ENCODE measurements at regions not wholly inside any gene's neighbourhood (a gene's known extent, or its start where the extent isn't known, plus 50 kb on each side); places are given as distances from the start of the nearest gene placed in this dataset.
"Not testable (repeated sequence)": the region's sequence is repeated elsewhere in the genome, so short reads cannot be mapped to it uniquely, and the experiment has no call there.

DNA sequence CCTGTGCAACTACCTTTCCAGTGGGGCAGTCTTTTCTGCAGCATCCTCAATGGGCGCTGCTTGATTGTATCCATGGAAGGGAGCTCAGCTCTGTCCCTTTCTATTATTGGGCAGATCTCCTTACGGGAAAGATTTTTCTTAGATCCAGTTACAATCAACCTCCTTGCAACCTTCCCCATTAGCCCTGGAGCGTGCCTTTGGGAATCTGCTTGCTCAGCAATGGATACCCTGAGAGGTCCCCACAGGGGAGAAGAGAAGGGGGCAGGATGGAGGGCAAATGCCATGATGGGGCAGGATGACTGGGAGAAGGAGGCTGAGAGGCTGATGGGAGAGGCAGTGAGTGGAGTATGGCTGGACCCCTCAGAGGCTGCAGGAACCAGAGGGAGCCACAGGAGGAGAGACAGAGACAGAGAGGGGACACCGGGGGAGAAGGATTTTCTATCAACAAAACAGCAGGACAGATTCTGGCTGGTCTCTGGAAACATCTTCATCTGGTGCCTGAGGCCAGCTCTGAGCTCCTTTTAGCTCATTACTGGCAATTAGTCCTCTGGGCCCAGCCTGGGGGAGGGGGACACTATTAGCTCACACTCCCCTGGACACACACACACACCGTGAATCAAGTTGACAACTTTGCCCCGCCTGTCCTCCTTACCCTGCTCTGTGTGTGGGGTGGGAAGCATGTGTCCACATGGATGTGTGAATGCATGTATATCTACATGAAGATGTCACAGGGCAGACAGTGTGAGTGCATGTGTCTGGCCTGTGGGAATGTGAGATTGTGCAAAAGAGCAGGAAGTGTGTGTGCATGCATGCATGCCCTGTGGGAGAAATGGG lies 80.8 kb upstream of the PAX2 start:
- DNase-seq: no peak

DNA sequence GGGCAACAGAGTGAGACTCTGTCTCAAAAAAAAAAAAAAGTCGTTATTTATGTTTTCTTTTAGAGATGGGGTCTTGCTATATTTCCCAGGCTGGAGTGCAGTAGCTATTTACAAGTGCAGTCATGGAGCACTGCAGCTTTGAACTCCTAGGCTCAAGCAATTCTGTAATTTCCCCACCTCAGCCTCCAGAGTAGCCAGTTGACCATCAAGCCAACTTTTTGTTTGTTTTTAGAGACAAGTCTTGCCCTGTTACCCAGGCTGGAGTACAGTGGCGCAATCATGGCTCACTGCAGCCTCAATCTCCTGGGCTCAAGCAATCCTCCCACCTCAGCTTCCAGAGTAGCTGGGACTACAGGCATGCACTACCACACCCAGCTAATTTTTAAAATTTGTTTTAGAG lies 78.7 kb upstream of the PAX2 start:
- not testable (repeated sequence) for DNase-seq

DNA sequence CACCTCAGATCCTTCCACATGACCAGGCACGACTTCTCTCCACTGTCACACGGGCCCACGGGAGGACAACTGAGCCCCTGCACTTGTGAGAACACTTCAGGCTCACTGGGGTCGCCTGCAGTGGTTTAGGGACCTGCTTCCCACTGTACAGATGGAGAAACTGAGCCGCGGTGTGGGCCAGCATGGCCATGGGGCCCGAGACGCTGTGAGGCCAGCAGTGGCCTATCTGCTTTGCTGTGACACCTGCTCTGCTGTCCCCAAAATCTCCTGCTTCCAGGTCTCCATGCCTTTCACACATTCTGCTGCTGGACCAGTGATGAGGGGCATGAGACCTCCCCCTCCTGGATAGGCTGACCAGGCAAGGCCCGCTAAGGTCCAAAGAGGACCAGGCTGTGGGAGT lies 75.8 kb upstream of the PAX2 start:
- no peak for DNase-seq

DNA sequence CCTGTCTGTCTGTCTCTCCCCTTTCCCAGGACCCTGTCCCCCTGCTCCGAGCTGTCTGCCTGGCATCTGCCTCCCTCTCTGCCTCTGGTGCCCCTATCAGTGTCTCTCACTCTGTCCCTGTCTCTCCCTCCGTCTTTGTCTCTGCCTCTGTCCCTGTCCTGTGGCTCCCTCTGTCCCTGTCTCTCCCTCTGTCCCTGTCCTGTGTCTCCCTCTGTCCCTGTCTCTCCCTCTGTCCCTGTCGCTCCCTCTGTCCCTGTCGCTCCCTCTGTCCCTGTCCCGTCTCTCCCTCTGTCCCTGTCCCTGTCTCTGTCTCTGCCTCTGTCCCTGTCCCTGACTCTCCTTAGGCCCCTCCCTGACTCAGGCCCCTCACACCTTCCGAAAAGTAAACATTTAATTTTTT lies 75.0 kb upstream of the PAX2 start:
- DNase-seq: no peak

GRCh38 chr10:100670828-100671479 lies 74.4 kb upstream of the PAX2 start:
- no peak for DNase-seq

DNA sequence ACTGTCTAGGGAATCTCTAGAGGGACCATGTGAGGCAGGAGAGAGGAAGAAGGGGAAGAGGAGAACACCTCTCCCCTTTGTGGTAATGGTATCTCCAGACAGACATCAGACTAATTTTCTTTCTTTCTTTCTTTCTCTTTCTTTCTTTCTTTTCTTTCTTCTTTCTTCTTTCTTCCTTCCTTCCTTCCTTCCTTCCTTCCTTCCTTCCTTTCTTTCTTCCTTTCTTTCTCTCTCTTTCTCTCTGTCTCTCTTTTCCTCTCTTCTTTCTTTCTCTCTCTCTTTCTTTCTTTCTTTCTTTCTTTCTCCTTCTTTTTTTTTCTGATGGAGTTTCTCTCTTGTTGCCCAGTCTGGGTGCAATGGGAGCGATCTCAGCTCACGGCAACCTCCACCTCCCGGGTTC lies 73.2 kb upstream of the PAX2 start:
- DNase-seq: no peak

GRCh38 chr10:100677290-100677945 lies 68.0 kb upstream of the PAX2 start:
- no peak for DNase-seq

DNA sequence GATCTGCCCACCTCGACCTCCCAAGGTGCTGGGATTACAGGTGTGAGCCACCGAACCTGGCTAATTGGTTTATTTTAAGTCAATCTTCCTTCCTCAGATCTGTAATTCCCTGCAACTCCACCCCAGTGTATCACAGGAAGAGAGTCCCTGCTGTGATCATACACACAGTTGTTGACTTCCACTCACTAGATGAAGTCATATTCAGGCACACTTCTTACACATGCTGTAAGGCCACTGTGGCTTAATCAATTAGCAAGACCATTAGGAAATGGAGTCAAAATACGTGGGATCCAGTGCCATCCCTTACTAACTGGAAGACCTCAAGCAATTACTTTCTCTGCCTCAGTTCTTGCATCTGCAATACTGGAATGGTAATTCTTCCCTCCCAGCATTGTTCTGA lies 66.1 kb upstream of the PAX2 start:
- DNase-seq: no peak

- no peak for DNase-seq
These were observed 62.4 kb upstream of the PAX2 start for GRCh38 chr10:100683004-100683403.

DNA sequence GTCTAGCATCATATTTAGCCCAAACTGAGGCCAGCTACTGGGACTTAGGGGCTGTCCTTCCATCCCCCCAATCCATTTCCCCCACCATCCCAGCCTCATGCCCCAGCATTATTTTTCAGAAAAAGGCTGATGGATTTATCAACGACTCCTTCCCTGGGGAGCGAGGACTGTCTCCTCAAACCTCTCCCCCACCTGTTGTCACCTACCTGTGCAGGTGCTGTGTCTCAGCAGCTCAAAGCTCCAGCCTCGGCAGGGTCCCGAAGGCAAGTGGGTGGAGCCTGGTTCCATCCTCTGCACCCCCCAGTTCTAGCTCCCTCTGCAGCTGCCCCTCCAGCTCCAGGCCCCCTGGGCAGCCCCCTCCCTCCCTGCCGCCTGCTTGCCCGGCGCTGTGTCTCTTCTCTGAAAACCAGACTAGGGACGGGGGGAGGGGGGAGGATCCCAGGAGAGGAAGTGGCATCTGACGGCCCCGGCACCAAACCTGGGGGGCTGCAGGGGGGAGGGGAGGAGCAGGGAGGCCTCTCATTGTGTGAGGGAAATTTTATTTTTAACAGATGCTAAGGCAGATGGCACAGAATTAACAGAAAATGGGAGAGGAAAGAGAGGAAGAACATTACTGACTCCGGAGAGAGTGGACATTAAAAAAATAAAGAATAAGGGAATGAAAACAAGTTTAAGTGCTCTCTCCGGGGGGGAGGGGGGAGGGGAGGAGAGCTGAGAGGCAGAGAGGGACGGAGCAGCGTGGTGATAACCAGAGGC lies 61.7 kb upstream of the PAX2 start:
- no peak for DNase-seq

GRCh38 chr10:100684688-100685235 lies 60.6 kb upstream of the PAX2 start:
- DNase-seq: no peak

DNA sequence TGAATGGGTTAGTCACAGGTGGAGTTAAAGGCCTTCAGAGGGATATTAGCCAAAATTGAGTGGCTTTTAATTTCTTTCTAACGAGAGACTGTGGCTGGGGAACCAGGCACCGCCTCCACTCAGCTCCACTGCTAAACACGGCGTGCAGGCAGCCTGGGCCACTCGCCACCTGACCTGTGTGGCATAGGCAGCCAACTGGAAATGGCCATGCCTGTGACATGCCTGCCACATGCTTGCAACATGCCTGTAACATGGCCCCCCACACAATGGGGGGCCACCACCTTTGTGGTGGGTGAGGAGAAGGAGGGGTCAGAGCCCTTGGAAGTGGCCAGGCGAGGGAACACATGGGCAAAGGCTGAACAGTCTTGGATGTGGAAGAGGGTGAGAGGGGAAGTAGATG lies 60.1 kb upstream of the PAX2 start:
- DNase-seq: no peak

- DNase-seq: no peak
These were observed 58.0 kb upstream of the PAX2 start for GRCh38 chr10:100687143-100688003.

DNA sequence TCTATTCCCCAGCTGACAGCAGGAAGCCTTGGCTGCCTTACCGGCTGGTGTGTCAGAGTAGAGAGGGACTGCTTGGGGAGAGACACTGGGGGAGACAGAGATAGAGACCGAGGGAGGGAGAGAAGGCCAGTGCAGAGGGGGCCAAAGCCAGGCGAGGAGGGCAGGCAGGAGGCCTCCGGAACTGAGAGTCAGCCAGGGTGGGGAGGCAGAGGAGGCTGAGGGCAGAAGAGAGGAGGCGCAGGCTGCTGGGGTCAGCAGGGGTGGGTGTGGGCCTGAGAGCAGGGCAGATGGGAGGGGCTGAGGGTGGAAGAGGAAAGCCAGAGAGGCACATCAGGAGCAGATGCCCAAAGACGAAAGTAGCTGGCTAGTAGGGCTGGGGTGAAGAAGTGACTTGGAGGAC lies 57.2 kb upstream of the PAX2 start:
- DNase-seq: no peak

- DNase-seq: no peak
These were observed 51.6 kb upstream of the PAX2 start for GRCh38 chr10:100693821-100694220.

Measured in NCI-H446 (cell line).